RPMI8226 (cell line): ENCODE measurements at regions not wholly inside any gene's neighbourhood (a gene's known extent, or its start where the extent isn't known, plus 50 kb on each side); places are given as distances from the start of the nearest gene placed in this dataset.

Source experiments
- DNase-seq: peaks from one replicate; pipeline ENCODE4 v3.0.0-alpha.2; 2015

- DNase-seq: no peak
Observed at GRCh38 chr2:23131066-23131575, 253.9 kb upstream of the KLHL29 start.

GRCh38 chr2:23132000-23132399 is 253.0 kb upstream of the KLHL29 start:
- DNase-seq: no peak

- DNase-seq: no peak
Observed at GRCh38 chr2:23132823-23133595, 252.0 kb upstream of the KLHL29 start.

- DNase-seq: no peak
Observed at GRCh38 chr2:23134726-23135125, 250.3 kb upstream of the KLHL29 start.

- no peak for DNase-seq
Observed at GRCh38 chr2:23135481-23136100, 249.4 kb upstream of the KLHL29 start.

- DNase-seq: no peak
Observed at GRCh38 chr2:23137166-23137565, 247.8 kb upstream of the KLHL29 start.

- DNase-seq: no peak
Observed at GRCh38 chr2:23138701-23139100, 246.3 kb upstream of the KLHL29 start.

- DNase-seq: no peak
Observed at GRCh38 chr2:23145460-23145859, 239.5 kb upstream of the KLHL29 start.

GRCh38 chr2:23146011-23146410 is 239.0 kb upstream of the KLHL29 start:
- DNase-seq: no peak

GRCh38 chr2:23148342-23148741 is 236.6 kb upstream of the KLHL29 start:
- no peak for DNase-seq

GRCh38 chr2:23149777-23150176 is 235.2 kb upstream of the KLHL29 start:
- no peak for DNase-seq

GRCh38 chr2:23153484-23153883 is 231.5 kb upstream of the KLHL29 start:
- DNase-seq: no peak

GRCh38 chr2:23155022-23155421 is 230.0 kb upstream of the KLHL29 start:
- no peak for DNase-seq

GRCh38 chr2:23157812-23158211 is 227.2 kb upstream of the KLHL29 start:
- no peak for DNase-seq

- DNase-seq: no peak
Observed at GRCh38 chr2:23158306-23158705, 226.7 kb upstream of the KLHL29 start.

- DNase-seq: no peak
Observed at GRCh38 chr2:23159746-23160405, 225.1 kb upstream of the KLHL29 start.

GRCh38 chr2:23164173-23164572 is 220.8 kb upstream of the KLHL29 start:
- no peak for DNase-seq

- DNase-seq: no peak
Observed at GRCh38 chr2:23169896-23170295, 215.1 kb upstream of the KLHL29 start.

GRCh38 chr2:23171108-23171507 is 213.9 kb upstream of the KLHL29 start:
- no peak for DNase-seq

- DNase-seq: no peak
Observed at GRCh38 chr2:23178396-23178795, 206.6 kb upstream of the KLHL29 start.

GRCh38 chr2:23183733-23184132 is 201.2 kb upstream of the KLHL29 start:
- no peak for DNase-seq

- no peak for DNase-seq
Observed at GRCh38 chr2:23198316-23199114, 186.5 kb upstream of the KLHL29 start.
